Erythroblast (primary cell): ENCODE measurements at regions not wholly inside any gene's neighbourhood (a gene's known extent, or its start where the extent isn't known, plus 50 kb on each side); places are given as distances from the start of the nearest gene placed in this dataset.

ENCODE experiments used
- DNase-seq, 2 experiments: peaks; one replicate each; lab custom pipeline; 2025; lab: John Stamatoyannopoulos, UW
- GATA1 ChIP-seq: IDR thresholded peaks from 2 replicates; pipeline ENCODE4 v1.6.1; 2011; ENCODE audit warnings: low read depth, mild to moderate bottlenecking, control low read depth, low read length, moderate library complexity
- POLR2A ChIP-seq: IDR thresholded peaks from 2 replicates; pipeline ENCODE4 v1.6.1; 2011; ENCODE audit warnings: mild to moderate bottlenecking, low read length

GRCh38 chr18:1999387-1999786 lies 571.9 kb downstream of the METTL4 start:
- DNase-seq: no peak
- TF ChIP-seq GATA1 (no peak), POLR2A (no peak)

GRCh38 chr18:2002151-2002550 lies 569.2 kb downstream of the METTL4 start:
- TF ChIP-seq GATA1 (no peak), POLR2A (no peak)
- DNase-seq: no peak

GRCh38 chr18:2002604-2003003 lies 568.7 kb downstream of the METTL4 start:
- TF ChIP-seq POLR2A (no peak), GATA1 (no peak)
- DNase-seq: peak; percentile 10 to 25

- no peak for TF ChIP-seq GATA1
- TF ChIP-seq POLR2A: no peak
Measured at GRCh38 chr18:2009942-2010697, 561.2 kb downstream of the METTL4 start.

GRCh38 chr18:2027016-2027415 lies 544.3 kb downstream of the METTL4 start:
- no peak for DNase-seq
- TF ChIP-seq GATA1 (no peak), POLR2A (no peak)

More at GRCh38 chr18:2009942-2010697, 561.2 kb downstream of the METTL4 start:
- DNase-seq: no peak

- no peak for DNase-seq
Measured at GRCh38 chr18:2027756-2028155, 543.5 kb downstream of the METTL4 start.

GRCh38 chr18:2028986-2029385 lies 542.3 kb downstream of the METTL4 start:
- TF ChIP-seq POLR2A (no peak), GATA1 (no peak)
- no peak for DNase-seq

More at GRCh38 chr18:2027756-2028155, 543.5 kb downstream of the METTL4 start:
- TF ChIP-seq GATA1 (no peak), POLR2A (no peak)

- TF ChIP-seq GATA1 (no peak), POLR2A (no peak)
Measured at GRCh38 chr18:2030647-2031046, 540.7 kb downstream of the METTL4 start.

GRCh38 chr18:2032036-2032435 lies 539.3 kb downstream of the METTL4 start:
- no peak for DNase-seq
- TF ChIP-seq GATA1 (no peak), POLR2A (no peak)

More at GRCh38 chr18:2030647-2031046, 540.7 kb downstream of the METTL4 start:
- no peak for DNase-seq

GRCh38 chr18:2035056-2035455 lies 536.2 kb downstream of the METTL4 start:
- TF ChIP-seq GATA1 (no peak), POLR2A (no peak)
- DNase-seq: no peak

- TF ChIP-seq GATA1: no peak
- TF ChIP-seq POLR2A: no peak
- DNase-seq: no peak
Measured at GRCh38 chr18:2036086-2036485, 535.2 kb downstream of the METTL4 start.

- TF ChIP-seq GATA1: no peak
- no peak for TF ChIP-seq POLR2A
- DNase-seq: no peak
Measured at GRCh38 chr18:2040279-2040678, 531.0 kb downstream of the METTL4 start.

- no peak for DNase-seq
- no peak for TF ChIP-seq POLR2A
- no peak for TF ChIP-seq GATA1
Measured at GRCh38 chr18:2049986-2050385, 521.3 kb downstream of the METTL4 start.

- TF ChIP-seq POLR2A (no peak), GATA1 (no peak)
- no peak for DNase-seq
Measured at GRCh38 chr18:2050702-2051201, 520.6 kb downstream of the METTL4 start.

GRCh38 chr18:2053490-2054089 lies 517.7 kb downstream of the METTL4 start:
- TF ChIP-seq GATA1 (no peak), POLR2A (no peak)
- no peak for DNase-seq

GRCh38 chr18:2059336-2059735 lies 512.0 kb downstream of the METTL4 start:
- no peak for DNase-seq
- TF ChIP-seq POLR2A (no peak), GATA1 (no peak)
